GM18867 (cell line): ENCODE measurements at regions not wholly inside any gene's neighbourhood (a gene's known extent, or its start where the extent isn't known, plus 50 kb on each side); places are given as distances from the start of the nearest gene placed in this dataset.

Source experiments
- ATAC-seq: cut with Tn5 transposase; IDR thresholded peaks from one replicate; pipeline ENCODE4 v1.9.1; 2021; ENCODE audit warnings: mild to moderate bottlenecking, moderate library complexity; ENCODE audit not compliant: unreplicated experiment

DNA sequence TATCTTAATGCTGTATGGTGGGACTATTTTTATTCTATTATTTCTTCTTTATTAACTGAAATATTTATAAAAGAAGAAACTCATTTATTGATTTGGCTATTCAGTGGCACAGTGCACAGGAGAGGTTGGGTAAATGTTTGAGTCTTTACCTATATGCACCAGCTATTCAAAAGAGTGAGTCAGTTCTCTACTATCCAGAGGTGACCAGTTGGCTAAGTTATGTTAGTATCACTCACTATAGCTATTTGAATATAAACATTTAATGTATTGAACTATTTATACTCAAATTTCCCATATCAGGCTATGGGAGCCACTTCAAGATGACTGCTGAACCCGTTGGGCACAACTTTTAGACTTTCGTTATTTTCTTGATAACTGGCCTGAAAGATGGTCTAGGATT, 106.1 kb upstream of the VEGFC start:
- no peak for ATAC-seq

DNA sequence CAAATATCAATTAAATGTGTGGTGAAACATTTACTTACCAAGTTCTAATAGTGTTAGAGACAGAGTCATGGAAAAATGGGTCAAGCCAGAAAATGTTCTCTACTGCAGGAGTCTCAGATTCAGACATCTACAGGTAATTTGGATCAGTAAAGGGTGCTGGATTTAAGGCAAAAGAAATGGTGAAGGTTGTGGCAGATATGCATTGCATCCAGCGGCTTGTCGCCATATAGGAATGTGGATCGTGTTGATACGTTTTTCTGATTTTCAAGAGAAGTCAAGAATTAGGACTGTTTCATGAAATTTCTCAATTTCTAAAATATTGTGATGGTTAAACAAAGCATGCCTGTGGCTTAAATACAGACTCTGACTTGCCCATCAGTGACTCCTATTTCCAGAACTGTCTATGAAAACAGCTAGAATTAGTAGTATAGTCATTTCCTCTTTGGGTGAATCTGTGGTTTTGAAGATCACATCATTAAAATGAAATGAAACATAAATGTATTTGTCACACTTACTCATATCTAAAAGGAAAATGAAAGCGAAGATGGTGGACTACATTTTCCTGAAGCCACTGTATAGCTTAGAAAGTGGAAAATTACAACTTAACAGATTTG, 110.1 kb upstream of the VEGFC start:
- peak; percentile 99 for ATAC-seq

DNA sequence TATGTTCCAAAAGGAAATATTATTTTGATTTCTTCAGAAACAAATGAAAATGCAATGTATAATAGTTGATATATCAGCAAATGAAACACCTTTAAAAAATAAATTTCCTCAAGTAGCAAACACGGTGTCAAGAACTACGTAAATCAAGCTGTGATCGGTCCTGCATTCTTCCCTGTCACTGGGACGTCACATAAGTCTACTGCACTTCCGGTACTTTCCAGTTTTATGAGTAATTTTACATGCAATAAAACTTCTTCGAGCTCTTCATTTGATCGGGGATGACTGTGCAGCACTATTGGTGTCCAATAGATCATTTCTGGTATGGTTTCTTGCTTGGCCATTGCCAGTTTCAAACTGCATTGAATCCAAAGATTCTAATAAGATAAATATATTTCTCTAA, 114.0 kb upstream of the VEGFC start:
- no peak for ATAC-seq

DNA sequence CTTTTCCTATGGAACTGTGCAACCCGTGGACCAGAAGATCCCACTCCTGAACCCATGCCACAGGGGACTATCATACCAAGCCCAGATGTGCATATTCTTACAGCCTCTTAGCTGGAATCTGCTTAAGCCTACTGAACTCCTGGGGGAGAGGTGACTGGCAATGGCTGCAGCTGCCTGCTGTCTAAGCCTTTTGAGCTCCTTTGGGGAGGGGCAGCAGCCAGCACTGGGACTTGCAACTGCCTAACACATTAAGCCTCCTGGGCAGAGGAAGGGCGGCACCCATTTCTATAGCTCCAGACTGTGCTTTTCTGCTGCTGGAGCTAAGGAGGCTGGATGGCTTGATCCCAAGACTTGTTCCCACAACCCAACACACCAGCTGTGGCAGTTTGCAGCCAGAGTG, 117.9 kb upstream of the VEGFC start:
- no peak for ATAC-seq

DNA sequence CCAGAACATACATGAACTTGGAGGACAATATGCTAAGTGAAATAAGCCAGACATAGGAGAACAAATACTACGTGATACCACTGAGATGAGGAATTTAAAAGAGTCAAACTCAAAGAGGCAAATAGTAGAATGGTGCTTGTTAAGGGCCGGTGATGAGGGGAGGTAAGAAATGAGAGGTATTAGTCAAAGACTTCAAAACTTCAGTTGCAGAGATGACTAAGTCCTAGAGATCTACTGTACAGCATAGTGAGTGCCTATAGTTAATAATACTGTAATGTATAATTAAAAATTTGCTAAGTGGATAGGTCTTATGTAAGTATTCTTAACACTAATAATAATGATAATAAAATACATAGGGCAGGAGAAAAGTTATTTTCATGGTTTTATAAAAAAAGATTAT, 126.9 kb upstream of the VEGFC start:
- no peak for ATAC-seq

DNA sequence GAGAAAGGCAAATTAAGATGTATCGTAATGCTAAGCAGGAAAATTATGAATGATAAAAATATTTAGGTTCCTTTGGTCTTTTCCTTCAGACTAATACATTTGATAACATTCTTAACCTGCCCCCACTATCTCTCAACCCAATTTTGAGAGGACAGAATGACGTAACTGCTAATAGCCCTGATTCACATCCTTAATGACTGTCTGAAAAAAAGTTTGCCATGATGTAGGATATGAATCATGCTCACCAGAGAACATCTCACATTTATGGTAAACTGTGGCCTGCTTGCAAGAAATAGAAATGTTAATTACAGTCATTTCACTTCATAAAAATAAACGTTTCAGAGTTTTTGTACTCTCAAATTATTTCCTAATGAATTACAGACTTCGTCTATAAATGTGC, 128.0 kb upstream of the VEGFC start:
- ATAC-seq, result no peak

DNA sequence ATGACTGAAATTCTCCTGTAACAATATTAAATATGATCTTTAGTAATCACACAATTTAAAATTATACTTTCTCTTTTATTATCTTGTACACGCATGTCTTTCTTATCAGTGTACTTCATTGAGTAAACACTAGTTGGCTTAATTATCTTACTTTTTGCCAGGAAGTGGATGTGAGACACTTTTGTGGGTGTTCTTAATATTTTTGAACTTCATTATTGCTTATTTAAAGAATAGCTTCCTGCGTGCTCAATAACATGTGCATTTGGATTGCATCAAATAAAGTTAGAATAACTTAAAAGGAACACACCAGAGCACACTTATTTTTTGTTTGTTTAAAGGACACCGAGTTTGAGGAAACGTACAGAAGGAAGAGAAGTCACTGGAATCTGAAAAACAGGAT, 128.5 kb upstream of the VEGFC start:
- no peak for ATAC-seq

DNA sequence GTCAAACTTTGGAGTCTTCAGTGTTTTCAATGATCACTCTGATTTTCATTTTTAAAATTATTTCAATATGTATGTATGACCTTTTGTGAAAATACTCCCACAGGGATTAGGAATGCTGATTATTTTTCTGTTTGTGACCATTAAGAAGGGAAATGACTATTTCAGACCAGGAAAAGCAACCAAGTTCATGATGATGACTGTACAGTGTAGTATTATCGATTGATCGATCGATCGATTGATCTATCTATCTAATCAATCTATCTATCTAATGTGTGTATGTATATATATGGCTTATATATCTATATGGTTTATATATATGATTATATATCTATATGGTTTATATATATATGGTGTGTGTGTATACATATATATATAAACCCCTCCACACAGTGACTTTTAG, 131.5 kb upstream of the VEGFC start:
- ATAC-seq, result no peak

DNA sequence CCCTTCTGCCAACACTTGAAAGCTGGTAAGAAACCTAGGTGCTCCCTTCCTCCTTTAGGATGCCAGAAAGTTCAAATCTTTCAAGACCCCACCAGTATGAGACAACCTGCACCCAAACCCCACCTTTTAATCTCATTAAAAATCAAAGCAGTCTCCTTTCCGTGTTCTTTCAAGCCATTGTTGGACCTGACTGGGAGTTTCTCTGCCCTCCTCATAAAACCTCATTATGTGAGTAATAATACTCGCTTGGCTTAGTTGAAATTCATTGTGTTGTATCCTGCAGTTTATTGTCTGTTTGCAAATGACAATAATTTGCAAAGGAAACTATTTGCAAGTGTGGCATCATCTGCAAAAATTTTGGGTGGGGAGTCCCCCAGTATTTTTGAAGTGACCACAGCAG, 133.2 kb upstream of the VEGFC start:
- ATAC-seq, result no peak

DNA sequence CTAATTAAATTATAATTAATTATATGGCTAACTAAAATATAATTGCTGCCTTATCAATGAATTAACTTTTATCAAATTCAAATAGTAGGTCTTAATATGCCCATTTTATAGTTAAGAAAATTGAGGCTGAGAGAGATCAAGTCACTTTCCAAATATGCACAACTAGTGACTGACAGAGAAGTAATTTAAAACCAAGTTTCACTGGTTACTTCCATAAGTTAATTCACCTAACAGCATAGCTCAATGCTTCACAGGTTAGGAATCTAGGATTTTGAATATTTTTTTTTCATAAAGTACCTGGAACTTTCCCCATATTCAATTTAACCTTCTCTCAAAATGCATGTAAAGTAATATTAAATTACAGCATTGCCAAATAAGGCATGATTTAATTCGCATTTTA, 134.4 kb upstream of the VEGFC start:
- ATAC-seq, result no peak

DNA sequence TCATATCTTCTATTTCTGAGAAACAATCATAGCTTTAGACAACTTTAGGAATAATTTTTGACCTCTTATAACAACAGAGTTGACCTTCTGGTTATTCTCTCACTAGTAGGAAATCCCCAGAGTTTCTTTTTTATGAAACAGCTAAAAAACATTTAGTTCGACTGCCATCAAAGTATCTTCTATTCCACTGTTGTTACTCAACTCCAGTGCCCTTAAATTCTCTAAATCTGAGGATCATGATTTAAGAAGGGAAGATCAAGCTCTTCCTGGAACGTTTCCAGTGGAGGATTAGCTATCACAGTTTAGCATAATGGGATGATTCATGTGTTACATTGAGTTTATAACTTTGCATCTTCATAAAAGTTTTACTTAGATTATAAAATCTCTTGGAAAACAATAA, 134.9 kb upstream of the VEGFC start:
- ATAC-seq, result no peak

DNA sequence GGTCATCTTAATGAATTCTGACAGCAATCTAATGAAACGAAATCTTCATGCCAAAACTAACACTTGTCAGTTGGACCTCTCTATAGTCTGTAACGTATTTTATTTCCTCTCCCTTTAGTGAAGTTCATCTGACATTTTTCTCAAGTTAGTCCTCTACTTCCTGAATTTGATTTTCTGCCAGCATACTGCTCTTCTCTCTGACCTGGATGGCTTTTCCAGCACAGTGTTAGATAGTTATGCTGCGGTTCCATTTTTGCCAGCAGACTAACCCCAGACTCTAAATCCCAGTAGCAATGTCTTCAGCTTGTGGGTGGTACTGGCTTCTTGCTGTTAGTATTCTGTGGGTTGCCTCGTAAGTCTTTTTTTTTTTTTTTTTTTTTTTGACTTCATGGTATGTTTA, 146.7 kb upstream of the VEGFC start:
- no peak for ATAC-seq

DNA sequence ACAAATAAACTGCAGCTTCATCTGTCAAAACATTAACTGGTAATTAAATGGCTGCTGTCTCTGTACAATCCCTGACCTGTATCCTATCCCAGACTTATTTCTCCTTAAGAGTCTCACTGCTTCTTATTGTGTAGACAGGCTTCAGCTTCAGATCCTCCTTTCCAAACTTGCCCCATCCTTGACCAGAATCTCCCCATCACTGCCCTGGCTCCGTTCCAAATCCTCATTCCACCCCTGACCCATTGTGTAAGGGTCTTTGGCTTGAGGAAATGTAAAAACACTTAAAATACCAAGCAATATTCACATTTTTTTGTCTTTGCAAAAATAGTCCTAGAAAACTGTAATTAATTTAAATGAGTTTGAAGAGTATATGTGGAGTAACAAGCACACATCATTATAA, 152.6 kb upstream of the VEGFC start:
- no peak for ATAC-seq

DNA sequence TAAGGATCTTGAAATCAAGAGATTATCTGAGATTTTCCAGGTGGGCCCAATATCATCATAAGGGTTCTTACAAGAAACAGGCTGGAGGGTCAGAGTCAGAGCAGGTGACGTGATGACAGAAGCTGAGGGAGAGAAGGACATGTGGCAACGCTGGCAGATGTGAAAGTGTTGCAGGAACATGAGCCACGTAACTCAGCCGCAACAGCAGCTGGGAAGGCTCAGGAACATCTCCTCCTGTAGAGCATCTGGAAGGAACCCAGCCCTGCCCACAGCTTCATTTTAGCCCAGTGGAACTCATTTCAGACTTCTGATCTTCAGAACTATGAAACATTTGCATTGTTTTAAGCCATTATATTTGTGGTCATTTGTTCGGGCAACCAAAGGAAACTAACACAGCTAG, 156.3 kb upstream of the VEGFC start:
- ATAC-seq, result no peak

DNA sequence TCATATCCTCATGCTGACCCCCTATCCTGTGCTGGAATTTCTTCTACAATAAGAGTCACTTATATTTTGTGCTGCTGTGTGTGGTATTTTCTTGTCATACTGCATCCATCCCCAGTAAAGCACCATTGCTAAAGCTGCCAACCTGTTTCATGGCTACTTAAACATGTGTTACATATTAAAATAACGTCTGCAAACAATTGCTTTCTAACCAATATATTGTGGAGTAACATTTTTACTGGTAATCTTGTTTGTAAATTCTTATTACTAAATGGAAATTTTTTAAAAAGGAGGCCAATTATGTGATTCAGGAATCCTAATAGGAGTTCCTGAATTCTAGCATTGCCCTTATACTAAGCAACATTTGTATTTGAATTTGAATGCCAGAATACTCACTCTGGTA, 160.3 kb upstream of the VEGFC start:
- no peak for ATAC-seq

DNA sequence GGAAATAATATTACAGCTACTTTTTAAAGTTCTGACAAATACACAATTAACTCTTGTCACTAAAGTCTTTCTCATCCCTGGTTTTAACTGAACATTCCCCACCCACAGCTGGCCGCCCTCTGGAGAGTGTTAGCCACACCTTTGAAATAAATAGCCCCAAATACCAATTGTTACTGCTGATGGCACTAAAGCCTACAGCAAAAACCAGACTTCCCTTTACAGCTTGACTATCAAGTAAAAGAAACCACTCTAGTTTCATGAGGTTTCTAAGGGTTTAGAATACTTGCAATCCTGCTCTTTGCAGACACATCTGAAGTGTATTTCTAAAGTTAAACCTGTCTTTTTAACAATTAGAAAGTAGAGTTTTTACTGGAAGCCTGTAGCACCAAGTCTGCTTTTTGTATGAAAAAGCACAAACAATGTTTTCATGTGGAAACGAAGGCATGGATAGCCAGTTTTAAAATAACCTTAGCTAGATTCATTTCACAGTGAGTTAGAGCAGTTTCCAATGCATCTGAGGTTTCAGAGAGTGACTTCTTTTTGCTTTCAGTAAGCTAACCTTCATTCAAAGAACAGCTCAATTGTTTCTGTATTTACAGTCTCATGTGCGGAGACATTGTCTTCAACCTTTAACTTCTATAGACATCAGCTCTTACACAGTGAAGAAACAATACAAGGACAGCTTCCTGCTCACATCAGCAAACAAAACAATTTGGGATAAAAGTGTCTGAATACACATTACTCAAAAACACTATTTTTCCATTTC, 164.8 kb upstream of the VEGFC start:
- peak; percentile 82 for ATAC-seq

DNA sequence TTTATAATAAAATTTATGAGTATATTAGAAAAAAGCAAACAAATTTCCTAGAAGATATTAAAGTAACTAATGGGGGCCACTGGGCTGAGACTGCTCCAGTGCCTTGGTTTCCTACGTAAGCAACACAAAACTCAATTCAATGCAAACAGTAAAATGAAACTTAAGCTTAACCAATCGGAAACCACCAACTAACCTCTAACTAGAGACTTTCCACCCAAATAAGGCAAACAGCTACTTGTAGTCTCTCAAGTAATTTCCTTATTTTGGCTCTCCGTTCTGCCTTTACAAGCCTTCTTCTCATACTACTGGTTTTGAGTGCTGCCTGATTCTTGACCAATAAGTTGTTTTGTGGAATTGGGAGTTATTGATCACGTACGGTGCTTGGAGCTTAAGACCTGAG, 167.3 kb upstream of the VEGFC start:
- ATAC-seq, result no peak

DNA sequence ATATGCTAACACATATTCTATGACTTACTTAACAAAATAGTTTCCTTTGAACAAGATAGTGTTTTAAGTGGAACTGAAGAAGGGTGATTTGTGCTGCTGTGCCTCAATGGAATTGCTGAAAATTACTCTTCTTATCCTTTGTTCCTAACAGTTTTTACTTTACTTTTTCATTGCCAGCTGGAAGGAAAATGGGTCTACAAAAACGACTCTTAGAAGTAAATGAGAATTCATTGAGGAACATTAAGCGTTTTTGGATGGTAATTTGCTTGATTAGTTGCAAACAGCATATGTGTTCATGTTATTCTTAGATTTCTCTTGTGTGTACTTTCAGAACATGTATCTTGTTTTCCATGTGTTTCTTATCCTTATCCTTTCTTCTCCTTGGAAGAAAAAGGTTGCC, 170.4 kb upstream of the VEGFC start:
- no peak for ATAC-seq

DNA sequence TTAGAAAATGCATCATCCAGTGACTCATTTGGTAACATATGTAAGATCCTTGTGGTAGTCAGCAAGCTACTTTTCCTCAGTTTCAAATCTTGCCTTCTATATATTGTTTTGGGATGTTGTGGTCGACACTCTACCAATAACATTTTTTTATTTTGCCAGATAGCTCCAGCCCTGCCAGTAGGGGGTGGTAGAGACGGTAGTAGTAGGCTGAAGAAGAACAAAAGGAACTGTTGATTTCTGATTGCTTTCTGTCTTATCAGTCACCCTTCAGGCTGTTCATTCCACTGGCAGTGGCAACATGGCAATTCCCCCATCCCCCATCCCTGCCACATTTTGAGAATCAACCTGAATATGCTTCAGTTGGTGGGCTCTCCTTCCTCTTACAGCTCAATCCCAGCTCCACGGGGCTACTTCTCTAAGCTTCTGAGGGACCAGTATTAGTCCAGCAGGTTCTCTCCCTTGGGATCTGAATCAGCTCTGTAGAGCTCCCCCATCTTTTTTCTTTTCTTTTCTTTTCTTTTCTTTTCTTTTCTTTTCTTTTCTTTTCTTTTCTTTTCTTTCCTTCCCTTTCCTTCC, 171.5 kb upstream of the VEGFC start:
- ATAC-seq, result peak; percentile 59

DNA sequence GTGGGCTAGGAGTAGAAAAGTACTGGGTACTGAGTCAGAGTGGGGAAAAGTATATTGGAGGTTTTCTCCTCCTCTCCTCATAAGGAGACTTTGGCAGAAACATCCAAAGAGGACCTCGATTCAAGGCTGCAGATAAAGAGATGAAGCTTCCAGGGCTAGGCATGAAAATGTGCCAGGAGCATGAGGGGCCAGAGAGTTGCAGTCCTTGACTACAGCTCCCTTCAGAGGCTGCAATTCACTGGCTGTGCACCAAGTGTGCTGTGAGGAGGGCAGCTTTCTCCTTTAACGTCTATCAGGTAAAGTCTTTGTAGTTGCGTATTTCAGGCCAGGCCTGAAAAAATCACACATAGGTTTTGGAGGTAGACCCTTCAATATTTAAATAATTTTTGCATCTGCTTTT, 174.9 kb upstream of the VEGFC start:
- no peak for ATAC-seq

DNA sequence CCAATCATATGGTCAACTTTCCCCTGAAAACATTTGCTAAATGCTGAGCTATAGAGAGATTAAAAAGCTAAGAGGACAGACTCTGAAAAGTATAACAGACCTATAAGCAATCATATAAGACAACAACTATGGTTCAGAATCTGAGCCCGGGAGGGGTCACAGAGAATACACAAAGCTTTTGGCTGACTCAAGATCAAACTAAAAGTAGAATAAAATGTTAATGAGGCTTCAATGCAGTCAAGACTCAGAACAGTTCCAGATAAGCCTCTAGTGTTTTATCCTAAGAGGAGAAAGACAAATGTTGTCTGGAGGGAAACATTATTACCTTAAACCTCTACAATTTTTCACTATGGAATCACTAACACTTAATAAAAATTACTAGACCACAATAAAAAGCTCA, 175.4 kb upstream of the VEGFC start:
- ATAC-seq, result no peak

DNA sequence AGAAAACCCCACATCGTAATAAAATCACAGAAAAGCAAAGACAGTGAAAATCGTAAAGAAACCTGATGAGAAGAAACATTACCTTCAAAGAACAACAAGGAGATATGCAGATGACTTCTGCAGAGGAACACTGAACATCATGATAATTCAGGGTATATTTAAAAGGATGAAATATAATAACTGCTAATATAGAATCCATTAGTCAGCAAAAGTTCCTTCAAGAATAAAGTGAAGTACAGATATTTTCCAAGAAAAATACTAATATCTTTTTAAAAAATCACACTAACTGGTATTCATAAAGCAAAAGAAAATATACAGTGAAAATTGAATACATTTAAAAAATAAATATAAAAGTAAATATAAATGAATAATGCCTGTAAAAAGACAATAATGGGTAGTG, 176.3 kb upstream of the VEGFC start:
- ATAC-seq, result no peak

DNA sequence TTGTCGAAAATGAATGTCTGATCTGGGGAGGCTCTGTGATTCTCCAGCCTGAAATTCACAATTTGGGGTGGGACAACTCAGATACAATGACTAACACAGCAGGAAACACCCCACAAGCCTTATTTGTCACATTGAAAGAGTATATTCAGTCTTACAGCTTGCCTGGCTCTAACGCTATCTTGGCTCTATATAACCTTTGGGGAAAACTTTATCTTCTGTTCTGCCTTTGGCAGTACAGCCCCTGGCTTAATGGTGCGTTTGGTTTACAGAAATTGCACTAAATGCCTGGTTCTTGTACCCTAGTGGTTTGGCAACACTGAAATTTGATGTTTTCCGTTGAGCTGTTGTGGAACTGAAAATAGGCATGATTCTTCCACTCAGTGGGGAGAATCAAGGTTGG, 178.1 kb upstream of the VEGFC start:
- no peak for ATAC-seq
